Parathyroid adenoma (tissue), 2 donors: ENCODE measurements at regions not wholly inside any gene's neighbourhood (a gene's known extent, or its start where the extent isn't known, plus 50 kb on each side); places are given as distances from the start of the nearest gene placed in this dataset.

Source experiments
- H2AFZ ChIP-seq: fragments of 300-600 bp; sonication (generic); one replicate; pipeline ENCODE4 v1.7.0; 2017; ENCODE audit warnings: antibody characterized with exemption, mild to moderate bottlenecking
- H3K27ac ChIP-seq: fragments of 300-600 bp; sonication (generic); one replicate; pipeline ENCODE4 v1.7.0; 2017
- H3K27me3 ChIP-seq: fragments of 300-600 bp; sonication (generic); one replicate; pipeline ENCODE4 v1.7.0; 2017; ENCODE audit warnings: low read length; ENCODE audit not compliant: control insufficient read depth, insufficient read depth
- H3K36me3 ChIP-seq: fragments of 300-600 bp; sonication (generic); one replicate; pipeline ENCODE4 v1.7.0; 2017; ENCODE audit warnings: low read length; ENCODE audit not compliant: control insufficient read depth, insufficient read depth
- H3K4me1 ChIP-seq: fragments of 300-600 bp; sonication (generic); one replicate; pipeline ENCODE4 v1.7.0; 2017; ENCODE audit warnings: control low read depth
- H3K4me2 ChIP-seq: fragments of 300-600 bp; sonication (generic); one replicate; pipeline ENCODE4 v1.7.0; 2017; ENCODE audit warnings: low read length
- H3K4me3 ChIP-seq: fragments of 300-600 bp; sonication (generic); one replicate; pipeline ENCODE4 v1.7.0; 2017; ENCODE audit warnings: low read depth, low read length
- H3K79me2 ChIP-seq: fragments of 300-600 bp; sonication (generic); one replicate; pipeline ENCODE4 v1.7.0; 2017; ENCODE audit warnings: control low read depth
- H3K9ac ChIP-seq: fragments of 300-600 bp; sonication (generic); one replicate; pipeline ENCODE4 v1.7.0; 2017; ENCODE audit warnings: mild to moderate bottlenecking
- H3K9me3 ChIP-seq: fragments of 300-600 bp; sonication (generic); one replicate; pipeline ENCODE4 v1.7.0; 2017; ENCODE audit warnings: low read length; ENCODE audit not compliant: control insufficient read depth
- TF ChIP-seq, protein P1 (sequence below): fragments of 300-600 bp; sonication (generic); IDR thresholded peaks from one replicate; pipeline ENCODE4 v1.7.0; 2017; ENCODE audit warnings: antibody characterized with exemption, mild to moderate bottlenecking
- donor health status: primary hyperparathyroidism.

DNA sequence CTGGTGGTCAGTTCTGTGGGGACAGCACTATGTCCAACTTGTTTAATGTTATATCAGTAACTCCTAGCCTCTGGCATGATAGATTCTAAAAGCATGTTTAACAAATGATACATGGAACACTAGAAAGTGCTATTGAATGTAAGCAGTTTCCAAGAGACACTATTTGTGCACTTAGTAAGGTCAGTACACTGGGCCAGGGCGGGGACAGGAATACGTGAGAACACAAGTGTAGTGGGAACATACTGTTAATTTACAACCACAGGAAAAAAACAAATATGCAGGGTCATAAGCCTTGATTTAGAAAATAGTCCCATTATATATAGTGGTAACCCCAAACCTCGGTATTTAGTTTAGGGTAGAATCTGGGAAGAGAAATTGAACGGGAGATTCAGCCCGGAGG lies 88.9 kb upstream of the SLC38A2 start:
- H3K27me3 ChIP-seq, result no peaks in the 10 kb centered on the region
- no peak overlapping the region for H3K4me2 ChIP-seq
- no peak overlapping the region for H3K9ac ChIP-seq
- H3K9me3 ChIP-seq, result no peaks in the 10 kb centered on the region
- no peak overlapping the region for H2AFZ ChIP-seq
- H3K4me1 ChIP-seq, result peaks cover 29% of the 10 kb centered on the region
- no peaks in the 10 kb centered on the region for H3K36me3 ChIP-seq
- TF ChIP-seq, protein P1, sequence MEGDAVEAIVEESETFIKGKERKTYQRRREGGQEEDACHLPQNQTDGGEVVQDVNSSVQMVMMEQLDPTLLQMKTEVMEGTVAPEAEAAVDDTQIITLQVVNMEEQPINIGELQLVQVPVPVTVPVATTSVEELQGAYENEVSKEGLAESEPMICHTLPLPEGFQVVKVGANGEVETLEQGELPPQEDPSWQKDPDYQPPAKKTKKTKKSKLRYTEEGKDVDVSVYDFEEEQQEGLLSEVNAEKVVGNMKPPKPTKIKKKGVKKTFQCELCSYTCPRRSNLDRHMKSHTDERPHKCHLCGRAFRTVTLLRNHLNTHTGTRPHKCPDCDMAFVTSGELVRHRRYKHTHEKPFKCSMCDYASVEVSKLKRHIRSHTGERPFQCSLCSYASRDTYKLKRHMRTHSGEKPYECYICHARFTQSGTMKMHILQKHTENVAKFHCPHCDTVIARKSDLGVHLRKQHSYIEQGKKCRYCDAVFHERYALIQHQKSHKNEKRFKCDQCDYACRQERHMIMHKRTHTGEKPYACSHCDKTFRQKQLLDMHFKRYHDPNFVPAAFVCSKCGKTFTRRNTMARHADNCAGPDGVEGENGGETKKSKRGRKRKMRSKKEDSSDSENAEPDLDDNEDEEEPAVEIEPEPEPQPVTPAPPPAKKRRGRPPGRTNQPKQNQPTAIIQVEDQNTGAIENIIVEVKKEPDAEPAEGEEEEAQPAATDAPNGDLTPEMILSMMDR, result no peak
- no peaks in the 10 kb centered on the region for H3K79me2 ChIP-seq
- H3K27ac ChIP-seq, result no peak overlapping the region
- no peak overlapping the region for H3K4me3 ChIP-seq

DNA sequence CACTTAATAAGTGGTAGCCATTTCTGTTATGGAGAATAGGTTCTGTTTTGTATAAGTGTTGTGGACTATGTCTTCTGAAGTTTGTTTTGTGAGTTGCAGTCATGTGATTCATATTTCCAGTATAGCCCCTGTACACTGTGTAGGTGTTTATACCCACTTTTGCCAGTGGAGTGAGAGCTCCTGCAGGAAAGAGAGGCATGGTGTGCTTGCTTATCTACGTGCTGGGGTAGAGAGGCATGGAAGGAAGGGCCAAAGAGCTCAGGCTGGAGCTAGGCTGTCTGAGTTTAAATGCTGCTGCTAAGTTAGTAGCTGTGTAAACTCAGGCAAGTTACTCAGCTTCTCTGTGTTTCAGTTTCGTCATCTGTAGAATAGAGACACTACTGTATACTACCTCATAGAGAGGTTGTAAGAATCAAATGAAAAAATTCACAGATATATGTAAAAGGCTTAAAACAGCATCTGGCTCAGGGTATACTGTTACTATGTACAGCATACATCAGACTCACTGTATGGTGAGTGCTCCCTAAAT lies 88.2 kb upstream of the SLC38A2 start:
- no peak overlapping the region for H3K4me2 ChIP-seq
- H2AFZ ChIP-seq, result no peak overlapping the region
- H3K27ac ChIP-seq, result no peak overlapping the region
- H3K4me3 ChIP-seq, result no peak overlapping the region
- no peaks in the 10 kb centered on the region for H3K27me3 ChIP-seq
- no peaks in the 10 kb centered on the region for H3K36me3 ChIP-seq
- peaks cover 29% of the 10 kb centered on the region for H3K4me1 ChIP-seq
- TF ChIP-seq, protein P1, result no peak
- H3K79me2 ChIP-seq, result no peaks in the 10 kb centered on the region
- no peaks in the 10 kb centered on the region for H3K9me3 ChIP-seq
- H3K9ac ChIP-seq, result no peak overlapping the region

DNA sequence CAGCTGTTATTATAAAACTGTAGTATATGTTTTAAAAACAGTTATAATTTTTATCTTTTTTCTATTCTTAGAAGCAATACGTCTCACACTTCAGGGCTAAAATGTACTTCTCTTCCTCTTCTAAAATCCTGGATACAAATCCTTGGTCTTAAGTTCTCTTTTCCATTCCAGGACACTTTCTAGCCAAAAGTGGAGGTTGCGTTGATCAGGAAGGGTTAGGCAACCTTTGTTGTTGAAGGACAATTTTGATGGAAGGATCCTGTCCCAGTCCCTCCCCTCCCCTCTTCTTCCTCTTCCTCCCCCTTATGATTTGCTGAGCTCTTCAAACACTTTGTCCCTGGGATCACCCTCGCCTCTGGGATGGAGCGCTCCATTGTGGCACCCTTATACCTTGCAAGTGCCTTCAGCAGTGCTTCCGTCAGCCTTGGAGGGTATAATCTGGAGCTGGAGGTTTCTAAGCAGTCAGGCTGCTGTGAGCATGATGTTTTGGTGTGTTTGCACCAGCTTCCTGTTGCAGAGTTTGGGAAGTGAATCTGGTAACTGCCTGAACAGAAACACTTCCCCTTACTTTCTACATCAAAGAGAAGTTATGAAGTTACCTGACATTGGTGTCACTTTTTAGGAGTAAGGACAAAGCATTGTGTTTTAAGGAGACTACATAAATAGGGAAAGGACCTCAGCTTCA lies 87.4 kb upstream of the SLC38A2 start:
- no peak overlapping the region for H3K4me2 ChIP-seq
- H3K27ac ChIP-seq, result no peak overlapping the region
- H3K9me3 ChIP-seq, result no peaks in the 10 kb centered on the region
- TF ChIP-seq, protein P1, result no peak
- peaks cover 25% of the 10 kb centered on the region for H3K4me1 ChIP-seq
- no peaks in the 10 kb centered on the region for H3K36me3 ChIP-seq
- no peak overlapping the region for H3K4me3 ChIP-seq
- no peaks in the 10 kb centered on the region for H3K79me2 ChIP-seq
- H3K27me3 ChIP-seq, result no peaks in the 10 kb centered on the region
- H3K9ac ChIP-seq, result no peak overlapping the region
- no peak overlapping the region for H2AFZ ChIP-seq

DNA sequence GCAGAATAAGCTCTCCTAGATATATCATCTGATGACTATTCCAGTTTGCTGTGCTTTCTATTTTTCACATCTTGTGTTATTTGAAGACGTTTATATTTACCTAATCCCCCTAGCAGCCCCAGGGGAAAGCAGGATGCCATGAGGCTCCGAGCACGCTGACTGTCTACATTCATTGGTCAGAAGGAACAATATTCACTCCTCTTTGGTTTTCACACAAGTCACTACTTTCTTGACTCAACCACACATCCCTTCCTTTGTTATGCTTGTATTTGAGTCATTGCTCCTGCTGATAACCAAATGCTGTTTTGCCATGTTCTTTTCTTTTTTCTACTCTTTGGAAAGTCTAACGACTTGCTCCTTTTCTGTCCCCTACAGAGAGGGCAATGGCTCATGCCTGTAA lies 86.5 kb upstream of the SLC38A2 start:
- no peak overlapping the region for H3K4me2 ChIP-seq
- no peak overlapping the region for H3K4me3 ChIP-seq
- no peaks in the 10 kb centered on the region for H3K27me3 ChIP-seq
- H3K4me1 ChIP-seq, result peaks cover 25% of the 10 kb centered on the region
- H3K27ac ChIP-seq, result no peak overlapping the region
- H3K79me2 ChIP-seq, result no peaks in the 10 kb centered on the region
- H3K36me3 ChIP-seq, result no peaks in the 10 kb centered on the region
- no peak overlapping the region for H2AFZ ChIP-seq
- no peaks in the 10 kb centered on the region for H3K9me3 ChIP-seq
- TF ChIP-seq, protein P1, result no peak
- H3K9ac ChIP-seq, result no peak overlapping the region
